Panc1 (cell line): ENCODE measurements at regions not wholly inside any gene's neighbourhood (a gene's known extent, or its start where the extent isn't known, plus 50 kb on each side); places are given as distances from the start of the nearest gene placed in this dataset.

Experiments
- ATAC-seq: fragments of 200-7000 bp; cut with Tn5 transposase; 2 replicates; pipeline ENCODE4 v1.9.1; 2020; ENCODE audit warnings: mild to moderate bottlenecking, moderate library complexity
- BruUV-seq: library from RNA; stranded (reverse); fragments of 400-500 nt; replicated peaks from 2 replicates; lab custom pipeline; 2021; lab: Mats Ljungman, UMichigan
- CTCF ChIA-PET: fragments of 300-600 bp; sonication (Branson Sonifier 250); formaldehyde crosslinking; loops from one replicate; lab custom pipeline; 2022; ENCODE audit warnings: antibody characterized with exemption; lab: Charles Lee
- POLR2A ChIA-PET: fragments of 300-600 bp; sonication (Branson Sonifier 250); formaldehyde crosslinking; loops from one replicate; lab custom pipeline; 2022; ENCODE audit warnings: antibody characterized with exemption; lab: Charles Lee
- DNase-seq: peaks from one replicate; pipeline ENCODE4 v3.0.0-alpha.2; 2010; ENCODE audit warnings: low read depth, low spot score
- H3K27ac ChIP-seq: 2 replicates; pipeline ENCODE4 v1.5.1; 2011; ENCODE audit warnings: mild to moderate bottlenecking, low read length, inconsistent platforms
- H3K27me3 ChIP-seq: fragments of 200-500 bp; sonication (Bioruptor generic); 2 replicates; pipeline ENCODE4 v1.6.0; 2014; ENCODE audit warnings: low read length, inconsistent platforms; ENCODE audit not compliant: control insufficient read depth, insufficient read depth
- H3K36me3 ChIP-seq: fragments of 200-500 bp; sonication (Bioruptor generic); 2 replicates; pipeline ENCODE4 v1.5.1; 2014; ENCODE audit warnings: inconsistent platforms, mild to moderate bottlenecking, low read length, moderate library complexity; ENCODE audit not compliant: control insufficient read depth, insufficient read depth
- H3K4me1 ChIP-seq: 2 replicates; pipeline ENCODE4 v1.5.1; 2011; ENCODE audit warnings: inconsistent platforms, mild to moderate bottlenecking, low read length, moderate library complexity; ENCODE audit not compliant: control insufficient read depth, insufficient read depth
- H3K4me3 ChIP-seq, 2 experiments: 2 replicates each; pipeline ENCODE4 v1.5.1; 2011 to 2012; ENCODE audit warnings: low read depth in 2 of 2, low read length in 2 of 2, mild to moderate bottlenecking in 2 of 2, inconsistent platforms in 1 of 2, moderate library complexity in 1 of 2
- H3K9me3 ChIP-seq: fragments of 200-500 bp; sonication (Bioruptor generic); 2 replicates; pipeline ENCODE4 v1.5.1; 2014; ENCODE audit warnings: low read depth, mild to moderate bottlenecking, inconsistent platforms, low read length, moderate library complexity; ENCODE audit not compliant: control insufficient read depth, insufficient read depth
- POLR2AphosphoS5 ChIP-seq: IDR thresholded peaks from 2 replicates; pipeline ENCODE4 v1.6.1; 2012; ENCODE audit warnings: mild to moderate bottlenecking, low read depth, low read length, moderate library complexity
- SIN3A ChIP-seq: IDR thresholded peaks from 2 replicates; pipeline ENCODE4 v1.6.1; 2012; ENCODE audit warnings: low read depth, mild to moderate bottlenecking, low read length, moderate library complexity, borderline replicate concordance; ENCODE audit not compliant: insufficient read depth
- TCF7L2 ChIP-seq: IDR thresholded peaks from 2 replicates; pipeline ENCODE4 v1.6.1; 2011; ENCODE audit warnings: mild to moderate bottlenecking, low read depth, low read length, inconsistent platforms
- in situ Hi-C: cut with HindIII; loops from 2 replicates; pipeline ENCODE4 v1.10.0; 2016; ENCODE audit warnings: low sequenced_read_pairs, low pct_unique_long_range_greater_than_20kb
- intact Hi-C: fragments of 100-400 bp; cut with micrococcal nuclease; formaldehyde crosslinking; loops from one replicate; pipeline ENCODE4 v1.10.0; 2022; ENCODE audit not compliant: unreplicated experiment
- TF ChIP-seq, protein P1 (sequence below): fragments of 450-650 bp; IDR thresholded peaks from 2 replicates; pipeline ENCODE4 v1.5.1; 2017; ENCODE audit warnings: mild to moderate bottlenecking
- TF ChIP-seq, protein P2 (sequence below), 2 experiments: IDR thresholded peaks; 2 replicates each; pipeline ENCODE4 v1.6.1; 2011 to 2012; ENCODE audit warnings: low read depth in 2 of 2, control low read depth in 1 of 2, low read length in 1 of 2, mild to moderate bottlenecking in 1 of 2, moderate library complexity in 1 of 2; ENCODE audit not compliant: insufficient read depth in 1 of 2

GRCh38 chr3:178485756-178486155, 50.5 kb upstream of the KCNMB2 start:
- peaks cover 5% of the 10 kb centered on the region; the same call in 1 of the 2 replicates for H3K27me3 ChIP-seq
- ChIA-PET POLR2A (no interaction called here), CTCF (no interaction called here)
- no peak overlapping the region for H3K4me3 ChIP-seq
- no peak for TF ChIP-seq TCF7L2
- TF ChIP-seq, protein P1, sequence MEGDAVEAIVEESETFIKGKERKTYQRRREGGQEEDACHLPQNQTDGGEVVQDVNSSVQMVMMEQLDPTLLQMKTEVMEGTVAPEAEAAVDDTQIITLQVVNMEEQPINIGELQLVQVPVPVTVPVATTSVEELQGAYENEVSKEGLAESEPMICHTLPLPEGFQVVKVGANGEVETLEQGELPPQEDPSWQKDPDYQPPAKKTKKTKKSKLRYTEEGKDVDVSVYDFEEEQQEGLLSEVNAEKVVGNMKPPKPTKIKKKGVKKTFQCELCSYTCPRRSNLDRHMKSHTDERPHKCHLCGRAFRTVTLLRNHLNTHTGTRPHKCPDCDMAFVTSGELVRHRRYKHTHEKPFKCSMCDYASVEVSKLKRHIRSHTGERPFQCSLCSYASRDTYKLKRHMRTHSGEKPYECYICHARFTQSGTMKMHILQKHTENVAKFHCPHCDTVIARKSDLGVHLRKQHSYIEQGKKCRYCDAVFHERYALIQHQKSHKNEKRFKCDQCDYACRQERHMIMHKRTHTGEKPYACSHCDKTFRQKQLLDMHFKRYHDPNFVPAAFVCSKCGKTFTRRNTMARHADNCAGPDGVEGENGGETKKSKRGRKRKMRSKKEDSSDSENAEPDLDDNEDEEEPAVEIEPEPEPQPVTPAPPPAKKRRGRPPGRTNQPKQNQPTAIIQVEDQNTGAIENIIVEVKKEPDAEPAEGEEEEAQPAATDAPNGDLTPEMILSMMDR, result no peak
- TF ChIP-seq SIN3A, result no peak
- no peak for TF ChIP-seq POLR2AphosphoS5
- TF ChIP-seq, protein P2, sequence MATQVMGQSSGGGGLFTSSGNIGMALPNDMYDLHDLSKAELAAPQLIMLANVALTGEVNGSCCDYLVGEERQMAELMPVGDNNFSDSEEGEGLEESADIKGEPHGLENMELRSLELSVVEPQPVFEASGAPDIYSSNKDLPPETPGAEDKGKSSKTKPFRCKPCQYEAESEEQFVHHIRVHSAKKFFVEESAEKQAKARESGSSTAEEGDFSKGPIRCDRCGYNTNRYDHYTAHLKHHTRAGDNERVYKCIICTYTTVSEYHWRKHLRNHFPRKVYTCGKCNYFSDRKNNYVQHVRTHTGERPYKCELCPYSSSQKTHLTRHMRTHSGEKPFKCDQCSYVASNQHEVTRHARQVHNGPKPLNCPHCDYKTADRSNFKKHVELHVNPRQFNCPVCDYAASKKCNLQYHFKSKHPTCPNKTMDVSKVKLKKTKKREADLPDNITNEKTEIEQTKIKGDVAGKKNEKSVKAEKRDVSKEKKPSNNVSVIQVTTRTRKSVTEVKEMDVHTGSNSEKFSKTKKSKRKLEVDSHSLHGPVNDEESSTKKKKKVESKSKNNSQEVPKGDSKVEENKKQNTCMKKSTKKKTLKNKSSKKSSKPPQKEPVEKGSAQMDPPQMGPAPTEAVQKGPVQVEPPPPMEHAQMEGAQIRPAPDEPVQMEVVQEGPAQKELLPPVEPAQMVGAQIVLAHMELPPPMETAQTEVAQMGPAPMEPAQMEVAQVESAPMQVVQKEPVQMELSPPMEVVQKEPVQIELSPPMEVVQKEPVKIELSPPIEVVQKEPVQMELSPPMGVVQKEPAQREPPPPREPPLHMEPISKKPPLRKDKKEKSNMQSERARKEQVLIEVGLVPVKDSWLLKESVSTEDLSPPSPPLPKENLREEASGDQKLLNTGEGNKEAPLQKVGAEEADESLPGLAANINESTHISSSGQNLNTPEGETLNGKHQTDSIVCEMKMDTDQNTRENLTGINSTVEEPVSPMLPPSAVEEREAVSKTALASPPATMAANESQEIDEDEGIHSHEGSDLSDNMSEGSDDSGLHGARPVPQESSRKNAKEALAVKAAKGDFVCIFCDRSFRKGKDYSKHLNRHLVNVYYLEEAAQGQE (IDR thresholded peaks at IDR 0.05; ENCODE audit: insufficient read depth in 1 of 2, low read depth in 2 of 2, low read length in 1 of 2), result no peak
- BruUV-seq, result no TSS peak
- no peaks in the 10 kb centered on the region for H3K36me3 ChIP-seq
- intact Hi-C loops (no loop called here), in situ Hi-C loops (no loop called here)
- no peak for DNase-seq
- no peaks in the 10 kb centered on the region for H3K4me1 ChIP-seq
- no peak overlapping the region for H3K27ac ChIP-seq
- no peaks in the 10 kb centered on the region for H3K9me3 ChIP-seq
- no peak for ATAC-seq
